Lower leg skin (tissue), 3 donors: ENCODE measurements at regions not wholly inside any gene's neighbourhood (a gene's known extent, or its start where the extent isn't known, plus 50 kb on each side); places are given as distances from the start of the nearest gene placed in this dataset.

Experiments used
- POLR2A ChIP-seq, 2 donors: fragments of 450-650 bp; IDR thresholded peaks; one replicate each; pipeline ENCODE4 v1.6.1; 2016 to 2017; ENCODE audit warnings: antibody characterized with exemption in 2 of 2, mild to moderate bottlenecking in 1 of 2, moderate library complexity in 1 of 2
- TF ChIP-seq, protein P1 (sequence below), 3 donors: fragments of 450-650 bp; IDR thresholded peaks; one replicate each; pipeline ENCODE4 v1.5.1; 2016; ENCODE audit warnings: antibody characterized with exemption in 3 of 3, mild to moderate bottlenecking in 3 of 3, moderate library complexity in 2 of 3

DNA sequence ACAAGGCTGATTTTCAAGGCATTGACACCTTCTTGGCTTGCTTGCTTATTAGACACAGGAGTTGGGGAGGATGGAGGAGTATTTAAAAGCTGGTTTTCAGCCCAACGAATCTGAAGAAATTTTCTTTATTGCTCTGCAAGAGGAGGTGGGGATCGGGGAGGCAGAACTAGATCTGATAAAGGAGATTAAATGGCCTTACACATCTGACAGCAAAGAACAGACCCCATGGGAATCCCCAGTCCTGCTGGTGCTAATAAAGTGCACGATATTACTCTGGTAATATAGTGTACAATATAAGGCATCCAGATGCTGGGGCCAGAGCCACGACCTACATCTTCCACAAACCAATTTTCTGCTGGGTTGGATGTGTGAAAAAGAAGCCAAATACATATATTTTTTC is 323.0 kb downstream of the OMA1 start:
- TF ChIP-seq, protein P1, sequence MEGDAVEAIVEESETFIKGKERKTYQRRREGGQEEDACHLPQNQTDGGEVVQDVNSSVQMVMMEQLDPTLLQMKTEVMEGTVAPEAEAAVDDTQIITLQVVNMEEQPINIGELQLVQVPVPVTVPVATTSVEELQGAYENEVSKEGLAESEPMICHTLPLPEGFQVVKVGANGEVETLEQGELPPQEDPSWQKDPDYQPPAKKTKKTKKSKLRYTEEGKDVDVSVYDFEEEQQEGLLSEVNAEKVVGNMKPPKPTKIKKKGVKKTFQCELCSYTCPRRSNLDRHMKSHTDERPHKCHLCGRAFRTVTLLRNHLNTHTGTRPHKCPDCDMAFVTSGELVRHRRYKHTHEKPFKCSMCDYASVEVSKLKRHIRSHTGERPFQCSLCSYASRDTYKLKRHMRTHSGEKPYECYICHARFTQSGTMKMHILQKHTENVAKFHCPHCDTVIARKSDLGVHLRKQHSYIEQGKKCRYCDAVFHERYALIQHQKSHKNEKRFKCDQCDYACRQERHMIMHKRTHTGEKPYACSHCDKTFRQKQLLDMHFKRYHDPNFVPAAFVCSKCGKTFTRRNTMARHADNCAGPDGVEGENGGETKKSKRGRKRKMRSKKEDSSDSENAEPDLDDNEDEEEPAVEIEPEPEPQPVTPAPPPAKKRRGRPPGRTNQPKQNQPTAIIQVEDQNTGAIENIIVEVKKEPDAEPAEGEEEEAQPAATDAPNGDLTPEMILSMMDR (IDR thresholded peaks at IDR 0.05), result no peak
- TF ChIP-seq POLR2A (IDR thresholded peaks at IDR 0.05), result no peak
